Esophagus squamous epithelium (tissue), 5 donors: ENCODE measurements at regions not wholly inside any gene's neighbourhood (a gene's known extent, or its start where the extent isn't known, plus 50 kb on each side); places are given as distances from the start of the nearest gene placed in this dataset.

Experiments used
- DNase-seq: peaks from one replicate; lab custom pipeline; 2025; lab: John Stamatoyannopoulos, UW
- H3K27ac ChIP-seq, 4 donors: fragments of 200-600 bp; sonication (generic); one replicate each; pipeline ENCODE4 v1.5.1; 2016 to 2019; ENCODE audit warnings: mild to moderate bottlenecking in 1 of 4
- H3K27me3 ChIP-seq, 4 donors: fragments of 200-600 bp; sonication (generic); 1 replicate in 3 of 4; 2 replicates in 1 of 4; pipeline versions ENCODE4 v1.5.1 to v1.6.0; 2017 to 2021; ENCODE audit warnings: antibody characterized with exemption in 1 of 4
- H3K36me3 ChIP-seq, 3 donors: fragments of 200-600 bp; sonication (generic); one replicate each; pipeline ENCODE4 v1.5.1; 2016 to 2019
- H3K4me1 ChIP-seq, 3 donors: fragments of 200-600 bp; sonication (generic); one replicate each; pipeline ENCODE4 v1.5.1; 2017 to 2019
- H3K4me3 ChIP-seq, 4 donors: fragments of 200-600 bp; sonication (generic); 1 replicate in 3 of 4; 2 replicates in 1 of 4; pipeline ENCODE4 v1.5.1; 2016 to 2019; ENCODE audit warnings: mild to moderate bottlenecking in 2 of 4, moderate library complexity in 1 of 4
- H3K9me3 ChIP-seq, 3 donors: fragments of 200-600 bp; sonication (generic); one replicate each; pipeline ENCODE4 v1.5.1; 2016 to 2019
- CTCF ChIP-seq, 6 experiments: fragments of 450-650 bp in 4 of 6; fragments of 200-600 bp in 2 of 6; sonication (generic) in 2 of 6; IDR thresholded peaks; one replicate each; pipeline ENCODE4 v1.5.1; 2016 to 2019; ENCODE audit warnings: antibody characterized with exemption in 6 of 6, mild to moderate bottlenecking in 4 of 6, moderate library complexity in 4 of 6
- POLR2A ChIP-seq, 4 donors: fragments of 450-650 bp; IDR thresholded peaks; one replicate each; pipeline ENCODE4 v1.6.1; 2017; ENCODE audit warnings: antibody characterized with exemption in 4 of 4, mild to moderate bottlenecking in 4 of 4, moderate library complexity in 3 of 4
- WGBS, 2 donors: methylation state at CpG; one replicate each; pipeline ENCODE4 v1.1.5; 2018; 5-methylcytosine and 5-hydroxymethylcytosine counted together
- intact Hi-C: fragments of 100-400 bp; cut with DNase I; formaldehyde crosslinking; loops from one replicate; pipeline ENCODE4 v1.15.0; 2022
- donor health status: DM: yes; HTN: yes; CAD: no.

GRCh38 chr5:88557881-88558280, 289.2 kb upstream of the TMEM161B start:
- Histone ChIP-seq H3K9me3 (no peaks in the 10 kb centered on the region), H3K4me1 (no peaks in the 10 kb centered on the region), H3K4me3 (no peak overlapping the region), H3K36me3 (no peaks in the 10 kb centered on the region), H3K27me3 (no peaks in the 10 kb centered on the region), H3K27ac (no peak overlapping the region)
- TF ChIP-seq POLR2A (IDR thresholded peaks at IDR 0.05) (no peak), CTCF (IDR thresholded peaks at IDR 0.05) (no peak)
- intact Hi-C loops: no loop called here
- no peak for DNase-seq
- 80 to 81% methylated on average over 3 of the region's 3 CpGs for WGBS, 2 donors

GRCh38 chr5:88557131-88557530, 288.5 kb upstream of the TMEM161B start:
- Histone ChIP-seq H3K9me3 (no peaks in the 10 kb centered on the region), H3K4me3 (no peak overlapping the region), H3K36me3 (no peaks in the 10 kb centered on the region), H3K4me1 (no peaks in the 10 kb centered on the region), H3K27me3 (no peaks in the 10 kb centered on the region), H3K27ac (no peak overlapping the region)
- DNase-seq: no peak
- 64 to 66% methylated on average over 2 of the region's 2 CpGs for WGBS, 2 donors
- intact Hi-C loops: no loop called here
- TF ChIP-seq CTCF (IDR thresholded peaks at IDR 0.05) (no peak), POLR2A (IDR thresholded peaks at IDR 0.05) (no peak)

- Histone ChIP-seq H3K4me1 (no peaks in the 10 kb centered on the region), H3K4me3 (no peak overlapping the region), H3K9me3 (no peaks in the 10 kb centered on the region), H3K27ac (no peak overlapping the region), H3K36me3 (no peaks in the 10 kb centered on the region), H3K27me3 (no peaks in the 10 kb centered on the region)
- TF ChIP-seq POLR2A (IDR thresholded peaks at IDR 0.05): no peak
- TF ChIP-seq CTCF (IDR thresholded peaks at IDR 0.05): no peak
- intact Hi-C loops: no loop called here
- DNase-seq: no peak
- 34 to 38% methylated on average over 4 of the region's 4 CpGs for WGBS, 2 donors
These were observed 287.8 kb upstream of the TMEM161B start for GRCh38 chr5:88556406-88556805.

- no peak for DNase-seq
- TF ChIP-seq CTCF (IDR thresholded peaks at IDR 0.05) (no peak), POLR2A (IDR thresholded peaks at IDR 0.05) (no peak)
- H3K4me3 ChIP-seq: no peak overlapping the region
- no peaks in the 10 kb centered on the region for H3K27me3 ChIP-seq
- WGBS, 2 donors: 15 to 18% methylated on average over 4 of the region's 4 CpGs
- no peak overlapping the region for H3K27ac ChIP-seq
- H3K36me3 ChIP-seq: no peaks in the 10 kb centered on the region
- H3K9me3 ChIP-seq: no peaks in the 10 kb centered on the region
- no peaks in the 10 kb centered on the region for H3K4me1 ChIP-seq
- intact Hi-C loops: no loop called here
These were observed 287.0 kb upstream of the TMEM161B start for GRCh38 chr5:88555674-88556073.

- DNase-seq: no peak
- Histone ChIP-seq H3K4me1 (no peaks in the 10 kb centered on the region), H3K9me3 (no peaks in the 10 kb centered on the region), H3K36me3 (no peaks in the 10 kb centered on the region), H3K4me3 (no peak overlapping the region), H3K27me3 (no peaks in the 10 kb centered on the region), H3K27ac (no peak overlapping the region)
- intact Hi-C loops: no loop called here
- no peak for TF ChIP-seq POLR2A (IDR thresholded peaks at IDR 0.05)
These were observed 285.3 kb upstream of the TMEM161B start for GRCh38 chr5:88553986-88554385.
